Stimulated activated naive CD8-positive, alpha-beta T cell treated with anti-CD3 and anti-CD28 coated beads, Interleukin-15, amount 100 ng/mL, for 72 hours (primary cell): ENCODE measurements at regions not wholly inside any gene's neighbourhood (a gene's known extent, or its start where the extent isn't known, plus 50 kb on each side); places are given as distances from the start of the nearest gene placed in this dataset.

Experiments
- ATAC-seq: fragments of 150-1000 bp; cut with Tn5 transposase; 2 replicates; pipeline ENCODE4 v1.10.0; 2021; ENCODE audit warnings: mild to moderate bottlenecking, moderate library complexity
- DNase-seq, 2 donors: peaks; one replicate each; pipeline ENCODE4 v3.0.0; 2021 to 2022
- H3K27ac Mint-ChIP-seq, 2 donors: one replicate each; pipeline ENCODE4 v1.8.0; 2022; ENCODE audit warnings: mild to moderate bottlenecking in 2 of 2, mixed read lengths in 2 of 2, moderate library complexity in 2 of 2
- H3K27me3 Mint-ChIP-seq: one replicate; pipeline ENCODE4 v1.8.0; 2022; ENCODE audit warnings: mixed read lengths
- H3K4me1 Mint-ChIP-seq: one replicate; pipeline ENCODE4 v1.8.0; 2022; ENCODE audit warnings: mild to moderate bottlenecking, mixed read lengths
- H3K4me3 Mint-ChIP-seq, 2 donors: one replicate each; pipeline ENCODE4 v1.8.0; 2022; ENCODE audit warnings: mild to moderate bottlenecking in 2 of 2, mixed read lengths in 2 of 2, moderate library complexity in 1 of 2
- H3K9me3 Mint-ChIP-seq, 2 donors: one replicate each; pipeline ENCODE4 v1.8.0; 2022; ENCODE audit warnings: mixed read lengths in 2 of 2

GRCh38 chr3:177571944-177572315 is 374.6 kb upstream of the TBL1XR1 start:
- Mint-ChIP-seq H3K27ac (no peak overlapping the region), H3K27me3 (no peaks in the 10 kb centered on the region), H3K9me3 (peaks cover 0 to 10% of the 10 kb centered on the region in 2 donors), H3K4me1 (no peaks in the 10 kb centered on the region), H3K4me3 (no peak overlapping the region)
- no peak for ATAC-seq
- DNase-seq = no peak

- peaks cover 0 to 10% of the 10 kb centered on the region in 2 donors for H3K9me3 Mint-ChIP-seq
- no peak overlapping the region for H3K4me3 Mint-ChIP-seq
- DNase-seq (no peak), ATAC-seq (no peak)
- H3K27ac Mint-ChIP-seq = no peak overlapping the region
- no peaks in the 10 kb centered on the region for H3K4me1 Mint-ChIP-seq
- H3K27me3 Mint-ChIP-seq = no peaks in the 10 kb centered on the region
These were observed 377.1 kb upstream of the TBL1XR1 start for GRCh38 chr3:177574222-177574856.

DNA sequence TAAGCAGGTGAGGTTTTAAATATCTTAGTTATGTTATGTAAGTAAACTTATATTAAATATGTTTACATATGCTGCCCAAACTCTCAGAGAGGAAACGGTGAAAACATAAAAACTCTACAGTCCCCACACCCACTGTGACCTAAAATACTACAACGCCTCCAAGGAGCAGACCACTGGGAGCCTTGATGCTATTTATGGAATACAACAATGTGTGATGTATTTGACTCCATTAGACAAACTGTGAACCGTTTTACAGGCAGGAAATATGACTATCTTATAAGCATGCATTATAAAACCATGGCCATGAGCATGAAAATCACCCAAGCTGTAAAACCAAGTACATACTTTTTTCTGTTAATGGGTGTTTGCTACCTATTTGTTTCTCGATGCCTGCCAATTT is 379.5 kb upstream of the TBL1XR1 start:
- H3K4me3 Mint-ChIP-seq = no peak overlapping the region
- ATAC-seq (no peak), DNase-seq (no peak)
- no peaks in the 10 kb centered on the region for H3K27me3 Mint-ChIP-seq
- no peak overlapping the region for H3K27ac Mint-ChIP-seq
- no peaks in the 10 kb centered on the region for H3K9me3 Mint-ChIP-seq
- no peaks in the 10 kb centered on the region for H3K4me1 Mint-ChIP-seq

DNA sequence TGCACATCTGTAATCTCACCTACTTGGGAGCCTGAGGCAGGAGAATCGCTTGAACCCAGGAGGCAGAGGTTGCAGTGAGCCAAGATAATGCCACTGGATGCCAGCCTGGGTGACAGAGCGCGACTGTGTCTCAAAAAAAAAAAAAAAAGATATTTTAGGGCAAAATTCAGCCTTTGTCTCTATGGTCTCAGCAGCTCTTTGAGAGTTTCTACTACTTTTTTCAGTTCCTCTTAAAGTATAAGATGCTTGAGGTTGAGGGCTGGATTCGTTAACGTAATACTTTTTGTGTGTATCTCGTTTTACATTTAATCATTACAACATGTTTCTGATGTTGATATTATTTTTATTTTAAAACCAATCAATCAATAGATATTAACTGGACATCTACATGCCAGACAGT is 381.2 kb upstream of the TBL1XR1 start:
- H3K4me1 Mint-ChIP-seq = no peaks in the 10 kb centered on the region
- no peak for DNase-seq

GRCh38 chr3:177579419-177579818 is 382.1 kb upstream of the TBL1XR1 start:
- Mint-ChIP-seq H3K4me1 (no peaks in the 10 kb centered on the region), H3K9me3 (no peaks in the 10 kb centered on the region), H3K27ac (no peak overlapping the region), H3K27me3 (no peaks in the 10 kb centered on the region), H3K4me3 (no peak overlapping the region)
- no peak for DNase-seq
- no peak for ATAC-seq

More for the DNA sequence above, 381.2 kb upstream of the TBL1XR1 start:
- H3K9me3 Mint-ChIP-seq = no peaks in the 10 kb centered on the region
- no peak overlapping the region for H3K4me3 Mint-ChIP-seq
- H3K27ac Mint-ChIP-seq = no peak overlapping the region
- ATAC-seq = no peak
- no peaks in the 10 kb centered on the region for H3K27me3 Mint-ChIP-seq

GRCh38 chr3:177580437-177580836 is 383.2 kb upstream of the TBL1XR1 start:
- no peak for DNase-seq
- Mint-ChIP-seq H3K9me3 (no peaks in the 10 kb centered on the region), H3K4me1 (no peaks in the 10 kb centered on the region), H3K27me3 (no peaks in the 10 kb centered on the region), H3K27ac (no peak overlapping the region), H3K4me3 (no peak overlapping the region)
- no peak for ATAC-seq

DNA sequence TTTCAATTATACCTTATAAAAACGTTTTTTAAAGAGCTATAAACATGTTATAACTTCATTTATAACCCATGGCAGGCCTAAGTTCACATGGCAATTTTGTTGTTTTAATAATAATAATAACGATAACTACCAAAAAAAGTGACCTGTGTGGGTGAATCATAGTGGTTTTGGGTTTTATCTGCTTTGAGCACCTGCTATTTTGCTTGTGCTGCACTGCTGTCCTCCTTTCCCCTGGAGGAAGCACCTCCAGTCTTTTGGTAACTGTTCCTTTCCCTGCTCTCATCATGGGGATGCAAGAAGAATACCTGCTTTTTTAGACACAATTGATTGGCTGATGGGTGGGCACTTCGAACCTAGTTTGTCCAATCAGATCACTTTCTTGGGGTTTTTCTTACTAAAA is 388.0 kb upstream of the TBL1XR1 start:
- Mint-ChIP-seq H3K4me1 (peaks cover 9% of the 10 kb centered on the region), H3K27me3 (no peaks in the 10 kb centered on the region), H3K4me3 (no peak overlapping the region), H3K27ac (no peak overlapping the region), H3K9me3 (peaks cover 7 to 11% of the 10 kb centered on the region in 2 donors)
- no peak for DNase-seq
- ATAC-seq = no peak

DNA sequence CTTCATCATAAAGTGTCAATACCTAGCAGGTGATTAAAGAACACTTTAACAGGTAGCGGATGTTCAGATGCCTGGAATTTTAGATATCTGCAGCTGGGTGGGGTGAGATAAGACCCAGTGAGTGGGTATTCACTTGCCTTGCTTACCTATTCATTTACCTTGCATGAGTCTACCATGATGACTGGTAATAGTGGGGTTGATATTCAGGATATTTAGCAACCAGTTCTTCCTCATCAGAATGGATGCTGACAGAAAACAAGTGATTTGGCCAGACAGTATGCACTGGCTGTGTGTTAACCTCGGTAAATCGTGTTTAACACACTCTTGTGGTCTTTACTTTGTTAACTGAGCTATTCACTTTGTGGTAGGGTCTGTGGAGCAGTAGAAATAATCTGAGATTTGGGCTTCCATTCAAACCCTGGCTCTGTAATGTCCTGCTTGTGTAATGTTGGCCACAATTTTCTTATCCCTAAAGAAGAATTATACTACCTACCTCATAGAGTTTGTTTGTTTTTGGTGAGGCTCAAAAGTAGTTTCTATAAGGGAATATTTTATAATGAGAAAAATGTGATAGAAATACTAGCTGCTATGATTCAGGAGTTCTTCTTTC is 391.9 kb upstream of the TBL1XR1 start:
- Mint-ChIP-seq H3K27ac (no peak overlapping the region), H3K4me3 (no peak overlapping the region), H3K9me3 (peaks cover 7 to 11% of the 10 kb centered on the region in 2 donors), H3K27me3 (no peaks in the 10 kb centered on the region), H3K4me1 (peaks cover 32% of the 10 kb centered on the region)
- DNase-seq (no peak), ATAC-seq (no peak)

DNA sequence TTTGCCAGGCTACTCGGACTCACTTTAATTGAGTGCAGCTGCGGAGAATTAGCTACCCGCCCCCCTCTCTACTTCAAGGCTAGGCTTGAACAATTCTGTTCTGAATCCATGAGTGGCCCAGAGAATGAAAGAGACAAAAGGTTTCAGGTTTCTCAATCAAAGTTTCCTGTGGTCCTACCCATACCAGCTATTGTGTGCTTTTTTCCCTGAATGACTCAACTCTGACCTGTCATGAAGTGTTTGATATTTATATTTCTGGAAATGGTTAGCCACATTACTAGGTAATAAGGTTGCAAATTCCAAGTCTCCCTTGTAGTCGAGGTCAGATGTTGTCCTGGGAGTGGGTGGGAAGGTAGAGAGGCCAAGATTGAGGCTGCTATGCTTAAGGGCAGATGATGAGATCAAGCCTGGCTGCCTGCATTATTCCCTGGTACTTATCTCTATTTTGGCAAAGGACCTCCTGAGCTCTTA is 392.7 kb upstream of the TBL1XR1 start:
- peak; percentile 95 for ATAC-seq
- no peaks in the 10 kb centered on the region for H3K27me3 Mint-ChIP-seq
- peak overlapping the region; percentile 9 to 22 for H3K4me3 Mint-ChIP-seq
- peaks cover 7 to 11% of the 10 kb centered on the region in 2 donors for H3K9me3 Mint-ChIP-seq
- H3K4me1 Mint-ChIP-seq = peaks cover 32% of the 10 kb centered on the region
- no peak overlapping the region for H3K27ac Mint-ChIP-seq
- peak in 1 of 2 donors; percentile 29 for DNase-seq

GRCh38 chr3:177590826-177591225 is 393.5 kb upstream of the TBL1XR1 start:
- ATAC-seq (no peak), DNase-seq (no peak)
- no peaks in the 10 kb centered on the region for H3K27me3 Mint-ChIP-seq
- H3K27ac Mint-ChIP-seq = peak overlapping the region; percentile 71 to 80
- peaks cover 7 to 11% of the 10 kb centered on the region in 2 donors for H3K9me3 Mint-ChIP-seq
- peak overlapping the region in 1 of 2 donors; percentile 68 for H3K4me3 Mint-ChIP-seq
- H3K4me1 Mint-ChIP-seq = peaks cover 37% of the 10 kb centered on the region

GRCh38 chr3:177591379-177591778 is 394.1 kb upstream of the TBL1XR1 start:
- H3K4me1 Mint-ChIP-seq = peaks cover 42% of the 10 kb centered on the region
- peaks cover 7 to 11% of the 10 kb centered on the region in 2 donors for H3K9me3 Mint-ChIP-seq
- H3K27ac Mint-ChIP-seq = peak overlapping the region in 1 of 2 donors; percentile 82
- ATAC-seq (peak; percentile 26), DNase-seq (no peak)
- H3K4me3 Mint-ChIP-seq = peak overlapping the region in 1 of 2 donors; percentile 47
- no peaks in the 10 kb centered on the region for H3K27me3 Mint-ChIP-seq

- no peak overlapping the region for H3K4me3 Mint-ChIP-seq
- ATAC-seq (no peak), DNase-seq (no peak)
- H3K27ac Mint-ChIP-seq = peak overlapping the region in 1 of 2 donors; percentile 53
- no peaks in the 10 kb centered on the region for H3K9me3 Mint-ChIP-seq
- H3K4me1 Mint-ChIP-seq = peaks cover 70% of the 10 kb centered on the region
- H3K27me3 Mint-ChIP-seq = no peaks in the 10 kb centered on the region
These were observed 396.8 kb upstream of the TBL1XR1 start for GRCh38 chr3:177594096-177594495.

GRCh38 chr3:177595530-177596188 is 398.4 kb upstream of the TBL1XR1 start:
- no peak overlapping the region for H3K4me3 Mint-ChIP-seq
- no peaks in the 10 kb centered on the region for H3K9me3 Mint-ChIP-seq
- DNase-seq = no peak
- no peak for ATAC-seq
- peaks cover 69% of the 10 kb centered on the region for H3K4me1 Mint-ChIP-seq
- H3K27ac Mint-ChIP-seq = no peak overlapping the region
- no peaks in the 10 kb centered on the region for H3K27me3 Mint-ChIP-seq

DNA sequence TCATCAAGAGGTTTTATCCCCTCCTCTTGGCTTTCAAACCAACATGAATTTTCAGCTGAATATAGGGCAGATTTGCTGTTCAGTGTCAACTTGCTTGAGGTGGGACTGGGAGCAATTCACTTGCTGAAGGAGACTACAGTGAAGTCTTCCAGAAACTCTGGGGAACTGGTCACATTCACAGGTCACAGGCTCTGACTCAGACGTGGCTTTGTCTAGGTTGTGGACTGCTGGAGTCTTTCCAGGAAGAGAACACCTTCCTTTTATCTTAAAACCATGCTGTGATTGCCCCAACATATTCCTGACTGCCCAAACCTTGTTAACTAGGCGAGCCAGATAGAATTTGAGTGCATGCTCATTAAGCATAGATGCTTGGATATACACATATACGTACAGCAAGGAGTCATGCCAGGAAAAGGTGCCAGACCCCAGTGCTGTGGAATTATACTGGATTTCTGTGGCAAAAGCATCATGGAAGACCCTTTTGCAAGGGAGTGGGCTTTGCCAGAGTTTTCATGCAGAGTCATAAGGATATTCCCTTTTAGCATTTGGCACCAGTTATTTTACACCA is 399.1 kb upstream of the TBL1XR1 start:
- H3K4me3 Mint-ChIP-seq = no peak overlapping the region
- peaks cover 66% of the 10 kb centered on the region for H3K4me1 Mint-ChIP-seq
- ATAC-seq (no peak), DNase-seq (no peak)
- H3K9me3 Mint-ChIP-seq = no peaks in the 10 kb centered on the region
- H3K27me3 Mint-ChIP-seq = no peaks in the 10 kb centered on the region
- H3K27ac Mint-ChIP-seq = no peak overlapping the region

DNA sequence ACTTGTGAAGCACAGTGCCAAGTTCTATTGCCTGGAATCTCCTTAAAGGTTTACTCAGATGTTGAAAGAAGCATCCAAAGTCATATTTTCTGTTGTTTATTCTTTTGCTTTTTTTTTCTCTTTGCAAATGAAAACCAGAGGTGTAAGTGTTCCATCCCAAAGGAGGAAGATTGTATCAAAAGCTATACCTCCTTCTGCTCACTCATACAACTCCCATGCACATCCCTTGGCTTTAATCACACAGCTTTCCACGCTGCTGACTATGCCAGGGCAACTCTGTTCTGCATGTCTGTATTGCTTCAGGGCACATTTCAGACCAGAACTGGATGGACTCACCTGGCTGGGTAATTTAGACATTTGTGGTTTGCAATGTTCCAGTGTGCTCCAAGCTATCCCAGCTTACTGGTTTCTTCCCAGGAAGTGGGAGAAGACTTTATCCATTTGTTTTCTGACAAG is 399.6 kb upstream of the TBL1XR1 start:
- no peak for DNase-seq
- peak overlapping the region in 1 of 2 donors; percentile 76 for H3K4me3 Mint-ChIP-seq
- H3K9me3 Mint-ChIP-seq = no peaks in the 10 kb centered on the region
- ATAC-seq = no peak
- H3K27ac Mint-ChIP-seq = no peak overlapping the region
- H3K4me1 Mint-ChIP-seq = peaks cover 61% of the 10 kb centered on the region
- H3K27me3 Mint-ChIP-seq = no peaks in the 10 kb centered on the region
